Omental fat pad (tissue), 3 donors: ENCODE measurements at regions not wholly inside any gene's neighbourhood (a gene's known extent, or its start where the extent isn't known, plus 50 kb on each side); places are given as distances from the start of the nearest gene placed in this dataset.
A peak's percentile ranks its signal among the peaks of the same experiment; 100 is the strongest.

ENCODE experiments used
- ATAC-seq: fragments of 150-250 bp; one replicate; pipeline ENCODE4 v1.9.1; 2016; ENCODE audit warnings: mild to moderate bottlenecking, moderate library complexity; ENCODE audit not compliant: low FRiP score
- DNase-seq: peaks from one replicate; pipeline ENCODE4 v3.0.0-alpha.2; 2019; ENCODE audit warnings: low spot score
- TF ChIP-seq, protein P1 (sequence below), 3 donors: fragments of 450-650 bp; IDR thresholded peaks; one replicate each; pipeline ENCODE4 v1.5.1; 2016 to 2017; ENCODE audit warnings: antibody characterized with exemption in 3 of 3, mild to moderate bottlenecking in 3 of 3, moderate library complexity in 2 of 3

DNA sequence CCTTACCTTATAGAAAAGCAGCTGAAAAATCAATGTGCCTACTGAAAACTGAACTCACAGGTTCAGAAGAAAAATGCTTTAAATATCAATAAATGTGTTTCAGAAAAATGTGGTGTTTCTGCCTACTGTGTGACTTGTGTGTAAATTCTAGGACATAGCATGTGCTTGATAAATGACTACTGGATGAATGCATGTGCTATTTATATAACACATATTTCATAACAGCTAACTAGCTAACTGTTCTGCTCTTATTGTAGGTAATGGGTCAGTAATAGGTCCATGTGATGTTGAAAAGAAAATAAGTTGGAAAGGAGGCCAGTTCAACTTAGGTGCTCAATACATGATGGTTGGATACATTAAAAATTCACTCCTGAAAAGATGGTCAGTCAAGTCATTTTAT is 993.0 kb upstream of the LCORL start:
- ATAC-seq, result no peak
- TF ChIP-seq, protein P1, sequence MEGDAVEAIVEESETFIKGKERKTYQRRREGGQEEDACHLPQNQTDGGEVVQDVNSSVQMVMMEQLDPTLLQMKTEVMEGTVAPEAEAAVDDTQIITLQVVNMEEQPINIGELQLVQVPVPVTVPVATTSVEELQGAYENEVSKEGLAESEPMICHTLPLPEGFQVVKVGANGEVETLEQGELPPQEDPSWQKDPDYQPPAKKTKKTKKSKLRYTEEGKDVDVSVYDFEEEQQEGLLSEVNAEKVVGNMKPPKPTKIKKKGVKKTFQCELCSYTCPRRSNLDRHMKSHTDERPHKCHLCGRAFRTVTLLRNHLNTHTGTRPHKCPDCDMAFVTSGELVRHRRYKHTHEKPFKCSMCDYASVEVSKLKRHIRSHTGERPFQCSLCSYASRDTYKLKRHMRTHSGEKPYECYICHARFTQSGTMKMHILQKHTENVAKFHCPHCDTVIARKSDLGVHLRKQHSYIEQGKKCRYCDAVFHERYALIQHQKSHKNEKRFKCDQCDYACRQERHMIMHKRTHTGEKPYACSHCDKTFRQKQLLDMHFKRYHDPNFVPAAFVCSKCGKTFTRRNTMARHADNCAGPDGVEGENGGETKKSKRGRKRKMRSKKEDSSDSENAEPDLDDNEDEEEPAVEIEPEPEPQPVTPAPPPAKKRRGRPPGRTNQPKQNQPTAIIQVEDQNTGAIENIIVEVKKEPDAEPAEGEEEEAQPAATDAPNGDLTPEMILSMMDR (IDR thresholded peaks at IDR 0.05), result no peak
- DNase-seq, result no peak

DNA sequence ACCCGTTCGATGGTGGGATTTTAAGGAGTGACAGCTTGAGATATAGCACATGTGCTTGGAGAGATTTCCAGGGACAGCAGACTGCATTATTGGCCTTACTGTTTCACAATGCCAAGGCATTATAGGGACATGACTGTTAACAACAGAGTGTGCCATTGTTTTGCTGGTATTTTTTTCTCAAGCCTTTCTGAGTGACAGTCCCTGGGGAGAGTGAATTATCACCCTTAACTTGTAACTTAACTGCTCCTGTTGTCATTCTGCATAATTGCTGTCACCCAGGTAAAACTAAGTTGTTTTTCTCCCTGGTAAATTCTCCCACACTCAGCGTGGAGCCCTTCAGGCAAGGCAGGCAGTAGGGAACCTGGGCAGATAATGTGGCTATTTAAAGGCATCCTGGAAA is 989.2 kb upstream of the LCORL start:
- no peak for DNase-seq
- TF ChIP-seq, protein P1 (IDR thresholded peaks at IDR 0.05), result no peak
- no peak for ATAC-seq

DNA sequence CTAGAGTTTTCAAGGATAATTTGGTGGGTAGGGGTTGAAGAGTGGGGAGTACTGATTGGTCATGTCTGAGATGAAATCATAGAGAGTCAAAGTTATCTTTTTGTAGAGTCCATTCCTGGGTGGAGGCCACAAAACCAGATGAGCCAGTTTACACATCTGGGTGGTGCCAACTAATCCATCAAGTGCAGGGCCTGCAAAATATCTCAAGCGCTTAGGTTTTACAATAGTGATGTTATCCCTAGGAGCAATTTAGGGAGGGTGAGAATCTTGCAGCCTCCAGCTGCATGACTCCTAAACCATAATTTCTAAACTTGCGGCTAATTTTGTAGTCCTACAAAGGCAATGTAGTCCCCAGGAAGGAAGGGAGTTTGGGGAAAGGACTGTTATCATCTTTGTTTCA is 988.3 kb upstream of the LCORL start:
- DNase-seq, result no peak
- TF ChIP-seq, protein P1 (IDR thresholded peaks at IDR 0.05), result no peak
- no peak for ATAC-seq

DNA sequence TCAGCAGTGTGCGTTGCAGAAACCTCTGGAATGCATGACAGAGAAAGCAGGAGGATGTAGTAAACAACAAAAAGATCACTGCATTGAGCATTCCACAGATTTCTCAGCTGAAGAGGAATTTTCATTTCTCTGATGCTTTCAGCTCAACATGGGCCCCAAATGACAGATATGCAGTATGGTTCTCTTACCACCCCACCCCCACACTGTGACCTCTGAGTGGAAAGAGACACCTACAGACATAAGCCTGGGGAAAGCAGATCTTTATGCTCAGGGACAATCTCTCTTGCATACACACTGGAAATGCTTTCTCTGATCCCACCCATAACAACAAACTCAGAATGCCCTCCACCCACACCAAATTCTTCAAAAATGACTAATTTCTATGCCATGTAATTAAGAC is 983.7 kb upstream of the LCORL start:
- DNase-seq (no peak), ATAC-seq (peak; percentile 51)
- TF ChIP-seq, protein P1 (IDR thresholded peaks at IDR 0.05), result no peak

DNA sequence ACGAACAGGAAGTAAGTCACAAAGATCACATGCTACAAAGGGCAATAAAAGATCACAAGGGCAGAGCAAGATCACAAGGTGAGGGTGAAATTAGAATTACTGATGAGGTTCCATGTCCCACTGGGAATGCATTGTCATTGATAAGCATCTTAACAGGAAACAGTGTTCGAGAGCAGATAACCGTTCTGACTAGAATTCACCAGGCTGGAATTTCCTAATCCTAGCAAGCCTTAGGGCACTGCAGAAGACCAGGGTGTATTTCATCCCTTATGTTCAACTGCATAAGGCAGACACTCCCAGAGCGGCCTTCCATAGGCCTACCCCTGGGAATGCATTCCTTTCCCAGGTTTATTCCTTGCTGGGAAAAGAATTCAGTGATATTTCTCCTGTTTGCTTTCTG is 980.6 kb upstream of the LCORL start:
- TF ChIP-seq, protein P1 (IDR thresholded peaks at IDR 0.05), result no peak
- ATAC-seq, result no peak
- no peak for DNase-seq

DNA sequence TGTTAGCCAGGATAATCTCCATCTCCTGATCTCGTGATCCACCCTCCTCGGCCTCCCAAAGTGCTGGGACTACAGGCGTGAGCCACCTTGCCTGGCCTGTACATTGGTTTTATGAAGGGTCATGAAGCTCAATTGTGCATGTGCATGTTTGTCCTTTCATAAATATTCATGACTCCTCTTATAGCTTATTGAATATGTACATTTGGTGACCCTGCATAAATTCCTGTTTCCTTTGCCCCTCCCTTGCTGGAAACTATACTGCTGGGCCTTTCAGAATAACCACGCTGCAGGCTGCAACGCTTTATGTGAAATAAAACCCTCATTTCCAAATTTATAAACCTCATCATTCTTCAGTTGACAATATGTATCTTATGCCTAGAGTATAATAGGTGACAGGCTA is 978.0 kb upstream of the LCORL start:
- ATAC-seq (no peak), DNase-seq (no peak)
- TF ChIP-seq, protein P1 (IDR thresholded peaks at IDR 0.05), result no peak

DNA sequence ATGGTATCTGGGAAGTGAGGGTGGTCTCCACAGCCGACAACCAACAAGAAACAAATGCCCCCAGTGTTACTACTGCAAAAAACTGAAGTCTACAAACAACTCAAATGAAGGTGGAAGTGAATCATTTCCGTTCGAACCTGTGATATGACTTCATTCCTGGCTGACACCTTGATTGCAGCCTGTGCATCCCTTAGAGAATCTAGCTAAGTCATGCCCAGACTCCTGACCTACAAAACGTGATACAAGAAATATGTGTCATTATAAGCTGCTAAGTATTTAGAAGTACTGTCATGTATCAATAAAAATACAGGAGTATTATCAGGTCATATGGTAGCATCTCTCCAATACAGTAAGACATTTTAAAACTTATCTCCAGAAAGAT is 959.7 kb upstream of the LCORL start:
- TF ChIP-seq, protein P1 (IDR thresholded peaks at IDR 0.05), result no peak
- ATAC-seq (no peak), DNase-seq (no peak)
